ENCODE measurements at regions not wholly inside any gene's neighbourhood (a gene's known extent, or its start where the extent isn't known, plus 50 kb on each side); places are given as distances from the start of the nearest gene placed in this dataset.
"Not testable (repeated sequence)": the region's sequence is repeated elsewhere in the genome, so short reads cannot be mapped to it uniquely, and the experiment has no call there.

GRCh38 chr20:5688431-5688972, 61.7 kb upstream of the SHLD1 start:
- TF ChIP-seq EZH2 (IDR thresholded peaks at IDR 0.05; ENCODE audit: borderline replicate concordance, low read depth, low read length, severe bottlenecking) (no peak), CTCF (IDR thresholded peaks at IDR 0.05; ENCODE audit: borderline replicate concordance, extremely low read depth, low read length, poor library complexity, severe bottlenecking) (no peak)
- peaks cover 3% of the 10 kb centered on the region for H3K27me3 ChIP-seq (ENCODE audit: insufficient read depth, low read length, poor library complexity)
- DNase-seq = no peak
- H3K9me3 ChIP-seq (ENCODE audit: insufficient read depth, low read length, severe bottlenecking) = no peaks in the 10 kb centered on the region
- H2AFZ ChIP-seq (ENCODE audit: low read depth, low read length) = no peak overlapping the region
- no peak overlapping the region for H3K27ac ChIP-seq (ENCODE audit: low read length)
- H3K4me3 ChIP-seq (ENCODE audit: low read depth in 1 of 2, low read length in 2 of 2) = no peak overlapping the region
- ATAC-seq (ENCODE audit: insufficient read depth, low read depth) = no peak
- no peaks in the 10 kb centered on the region for H4K20me1 ChIP-seq (ENCODE audit: insufficient read depth, low read length)
- no peak overlapping the region for H3K4me2 ChIP-seq (ENCODE audit: insufficient read depth, low read length)
- H3K79me2 ChIP-seq (ENCODE audit: insufficient read depth, low read length) = no peaks in the 10 kb centered on the region
- no peaks in the 10 kb centered on the region for H3K36me3 ChIP-seq (ENCODE audit: insufficient read depth, low read length)
- H3K4me1 ChIP-seq (ENCODE audit: insufficient read depth, low read length) = no peaks in the 10 kb centered on the region
- no peak overlapping the region for H3K9ac ChIP-seq (ENCODE audit: low read depth, low read length)

GRCh38 chr20:5687884-5688283, 62.3 kb upstream of the SHLD1 start:
- H3K9me3 ChIP-seq (ENCODE audit: insufficient read depth, low read length, severe bottlenecking) = no peaks in the 10 kb centered on the region
- no peak overlapping the region for H3K27ac ChIP-seq (ENCODE audit: low read length)
- no peaks in the 10 kb centered on the region for H3K36me3 ChIP-seq (ENCODE audit: insufficient read depth, low read length)
- no peak overlapping the region for H3K9ac ChIP-seq (ENCODE audit: low read depth, low read length)
- ATAC-seq (ENCODE audit: insufficient read depth, low read depth) (no peak), DNase-seq (no peak)
- H4K20me1 ChIP-seq (ENCODE audit: insufficient read depth, low read length) = no peaks in the 10 kb centered on the region
- H2AFZ ChIP-seq (ENCODE audit: low read depth, low read length) = no peak overlapping the region
- H3K27me3 ChIP-seq (ENCODE audit: insufficient read depth, low read length, poor library complexity) = peaks cover 3% of the 10 kb centered on the region
- no peak overlapping the region for H3K4me3 ChIP-seq (ENCODE audit: low read depth in 1 of 2, low read length in 2 of 2)
- H3K79me2 ChIP-seq (ENCODE audit: insufficient read depth, low read length) = no peaks in the 10 kb centered on the region
- TF ChIP-seq EZH2 (IDR thresholded peaks at IDR 0.05; ENCODE audit: borderline replicate concordance, low read depth, low read length, severe bottlenecking) (no peak), CTCF (IDR thresholded peaks at IDR 0.05; ENCODE audit: borderline replicate concordance, extremely low read depth, low read length, poor library complexity, severe bottlenecking) (no peak)
- H3K4me2 ChIP-seq (ENCODE audit: insufficient read depth, low read length) = no peak overlapping the region
- H3K4me1 ChIP-seq (ENCODE audit: insufficient read depth, low read length) = no peaks in the 10 kb centered on the region

- no peak for DNase-seq
- Histone ChIP-seq H2AFZ (ENCODE audit: low read depth, low read length) (no peak overlapping the region), H3K36me3 (ENCODE audit: insufficient read depth, low read length) (no peaks in the 10 kb centered on the region), H3K4me1 (ENCODE audit: insufficient read depth, low read length) (no peaks in the 10 kb centered on the region), H3K9me3 (ENCODE audit: insufficient read depth, low read length, severe bottlenecking) (no peaks in the 10 kb centered on the region), H3K79me2 (ENCODE audit: insufficient read depth, low read length) (no peaks in the 10 kb centered on the region), H3K27me3 (ENCODE audit: insufficient read depth, low read length, poor library complexity) (no peaks in the 10 kb centered on the region), H3K9ac (ENCODE audit: low read depth, low read length) (no peak overlapping the region), H3K4me3 (ENCODE audit: low read depth in 1 of 2, low read length in 2 of 2) (no peak overlapping the region), H3K27ac (ENCODE audit: low read length) (no peak overlapping the region), H4K20me1 (ENCODE audit: insufficient read depth, low read length) (no peaks in the 10 kb centered on the region), H3K4me2 (ENCODE audit: insufficient read depth, low read length) (no peak overlapping the region)
- no peak for TF ChIP-seq EZH2 (IDR thresholded peaks at IDR 0.05; ENCODE audit: borderline replicate concordance, low read depth, low read length, severe bottlenecking)
- no peak for TF ChIP-seq CTCF (IDR thresholded peaks at IDR 0.05; ENCODE audit: borderline replicate concordance, extremely low read depth, low read length, poor library complexity, severe bottlenecking)
- no peak for ATAC-seq (ENCODE audit: insufficient read depth, low read depth)
Observed at GRCh38 chr20:5686384-5687105, 63.7 kb upstream of the SHLD1 start.

GRCh38 chr20:5682556-5682955, 67.6 kb upstream of the SHLD1 start:
- H4K20me1 ChIP-seq (ENCODE audit: insufficient read depth, low read length); H3K4me1 ChIP-seq (ENCODE audit: insufficient read depth, low read length); H3K27ac ChIP-seq (ENCODE audit: low read length); ATAC-seq (ENCODE audit: insufficient read depth, low read depth); H3K36me3 ChIP-seq (ENCODE audit: insufficient read depth, low read length); H3K27me3 ChIP-seq (ENCODE audit: insufficient read depth, low read length, poor library complexity); H3K4me2 ChIP-seq (ENCODE audit: insufficient read depth, low read length); H2AFZ ChIP-seq (ENCODE audit: low read depth, low read length); H3K9ac ChIP-seq (ENCODE audit: low read depth, low read length); H3K79me2 ChIP-seq (ENCODE audit: insufficient read depth, low read length); DNase-seq; H3K4me3 ChIP-seq (ENCODE audit: low read depth in 1 of 2, low read length in 2 of 2); H3K9me3 ChIP-seq (ENCODE audit: insufficient read depth, low read length, severe bottlenecking): not testable (repeated sequence)
